NCI-H524 (cell line): ENCODE measurements at regions not wholly inside any gene's neighbourhood (a gene's known extent, or its start where the extent isn't known, plus 50 kb on each side); places are given as distances from the start of the nearest gene placed in this dataset.
"Not testable (repeated sequence)": the region's sequence is repeated elsewhere in the genome, so short reads cannot be mapped to it uniquely, and the experiment has no call there.

ENCODE experiments used
- DNase-seq, 2 experiments: peaks; one replicate each; lab custom pipeline; 2025; lab: John Stamatoyannopoulos, UW

GRCh38 chr6:140830666-140831065 lies 1302.1 kb upstream of the GJE1 start:
- no peak for DNase-seq

- DNase-seq = no peak
Observed at GRCh38 chr6:140828856-140829255, 1303.9 kb upstream of the GJE1 start.

- no peak for DNase-seq
Observed at GRCh38 chr6:140827593-140827992, 1305.1 kb upstream of the GJE1 start.

GRCh38 chr6:140825731-140826130 lies 1307.0 kb upstream of the GJE1 start:
- DNase-seq = no peak

GRCh38 chr6:140824595-140824994 lies 1308.1 kb upstream of the GJE1 start:
- DNase-seq = no peak

GRCh38 chr6:140821196-140821595 lies 1311.5 kb upstream of the GJE1 start:
- DNase-seq = no peak

- no peak for DNase-seq
Observed at GRCh38 chr6:140817176-140817575, 1315.5 kb upstream of the GJE1 start.

- no peak for DNase-seq
Observed at GRCh38 chr6:140816681-140817080, 1316.0 kb upstream of the GJE1 start.

- no peak for DNase-seq
Observed at GRCh38 chr6:140812636-140813035, 1320.1 kb upstream of the GJE1 start.

- no peak for DNase-seq
Observed at GRCh38 chr6:140811642-140812041, 1321.1 kb upstream of the GJE1 start.

- DNase-seq = no peak
Observed at GRCh38 chr6:140809694-140810101, 1323.0 kb upstream of the GJE1 start.

GRCh38 chr6:140806431-140806830 lies 1326.3 kb upstream of the GJE1 start:
- no peak for DNase-seq

- no peak for DNase-seq
Observed at GRCh38 chr6:140794544-140794943, 1338.2 kb upstream of the GJE1 start.

GRCh38 chr6:140790109-140790508 lies 1342.6 kb upstream of the GJE1 start:
- no peak for DNase-seq

GRCh38 chr6:140789466-140789865 lies 1343.3 kb upstream of the GJE1 start:
- DNase-seq = no peak

- DNase-seq = no peak
Observed at GRCh38 chr6:140785926-140786325, 1346.8 kb upstream of the GJE1 start.

- no peak for DNase-seq
Observed at GRCh38 chr6:140784573-140784972, 1348.2 kb upstream of the GJE1 start.

- not testable (repeated sequence) for DNase-seq
Observed at GRCh38 chr6:140783504-140783903, 1349.2 kb upstream of the GJE1 start.

GRCh38 chr6:140782941-140783340 lies 1349.8 kb upstream of the GJE1 start:
- no peak for DNase-seq

- no peak for DNase-seq
Observed at GRCh38 chr6:140779991-140780596, 1352.6 kb upstream of the GJE1 start.

- DNase-seq = no peak
Observed at GRCh38 chr6:140779341-140779740, 1353.4 kb upstream of the GJE1 start.

GRCh38 chr6:140777780-140778179 lies 1354.9 kb upstream of the GJE1 start:
- no peak for DNase-seq

GRCh38 chr6:140775061-140775460 lies 1357.7 kb upstream of the GJE1 start:
- DNase-seq = no peak

GRCh38 chr6:140774080-140774505 lies 1358.6 kb upstream of the GJE1 start:
- no peak for DNase-seq

- DNase-seq = no peak
Observed at GRCh38 chr6:140773276-140773675, 1359.4 kb upstream of the GJE1 start.
